Hepatic stellate cell (primary cell): ENCODE measurements at regions not wholly inside any gene's neighbourhood (a gene's known extent, or its start where the extent isn't known, plus 50 kb on each side); places are given as distances from the start of the nearest gene placed in this dataset.
A peak's percentile ranks its signal among the peaks of the same experiment; 100 is the strongest.

Experiments used
- DNase-seq: peaks from one replicate; pipeline ENCODE4 v3.0.0; 2011; ENCODE audit warnings: low spot score

- no peak for DNase-seq
Observed at GRCh38 chr2:192347542-192347941, 152.8 kb upstream of the TMEFF2 start.

GRCh38 chr2:192345287-192345686 lies 150.6 kb upstream of the TMEFF2 start:
- no peak for DNase-seq

DNA sequence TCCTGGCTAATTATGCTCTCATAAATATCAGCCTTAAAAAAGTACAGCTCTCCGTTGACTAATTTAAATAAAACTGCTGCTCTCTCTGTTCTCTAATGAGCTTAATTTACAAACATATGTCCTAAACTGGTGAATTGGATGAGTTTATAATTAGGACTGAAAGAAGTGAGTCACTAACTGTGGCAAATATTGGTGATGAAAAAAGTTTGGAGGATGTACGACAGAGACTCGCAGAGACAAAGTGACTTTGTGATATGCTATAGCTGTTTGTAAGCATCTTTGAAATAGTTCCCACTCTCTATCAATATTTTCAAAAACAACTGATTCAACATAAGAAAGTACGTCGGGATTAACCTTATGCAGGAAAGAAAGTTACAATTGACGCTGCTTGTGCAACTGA lies 138.9 kb upstream of the TMEFF2 start:
- DNase-seq: no peak

DNA sequence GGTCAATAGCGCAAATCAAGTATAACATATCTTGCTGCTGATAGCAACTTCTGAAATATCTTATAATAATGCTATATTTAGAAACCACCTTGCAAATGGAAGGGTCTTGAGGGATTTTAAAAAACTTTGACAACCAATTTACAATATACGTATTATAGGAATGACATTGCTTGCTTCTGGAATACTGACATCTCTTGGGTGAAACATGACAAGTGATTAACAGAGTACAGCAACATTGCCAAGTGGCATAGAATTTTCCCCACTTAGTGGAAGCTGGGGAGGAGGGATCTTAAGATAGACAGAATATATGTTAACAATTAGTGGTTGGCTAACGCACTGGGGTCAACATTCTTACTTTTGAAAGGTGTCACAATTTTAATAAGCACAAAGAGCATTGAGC lies 133.6 kb upstream of the TMEFF2 start:
- DNase-seq: no peak

DNA sequence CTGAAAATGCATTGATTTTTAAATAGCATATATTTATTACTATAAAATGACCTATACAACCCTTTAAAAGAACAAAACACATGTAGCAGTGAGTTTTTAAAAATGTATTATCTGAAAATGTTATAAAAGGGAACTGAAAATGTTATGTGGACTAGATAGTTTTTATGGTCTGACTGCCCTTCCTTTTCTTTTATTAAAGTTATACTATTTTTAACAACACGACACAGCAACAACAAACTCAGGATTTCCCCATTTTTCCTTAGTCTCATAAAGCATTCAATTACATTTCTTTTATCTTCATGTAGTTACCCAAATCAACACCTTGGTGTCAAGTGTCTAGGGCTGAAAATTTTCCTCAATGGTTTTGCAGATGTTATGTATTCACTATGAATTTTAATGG lies 132.8 kb upstream of the TMEFF2 start:
- DNase-seq: no peak

GRCh38 chr2:192315543-192315942 lies 120.8 kb upstream of the TMEFF2 start:
- DNase-seq: no peak

- no peak for DNase-seq
Observed at GRCh38 chr2:192314800-192315481, 120.2 kb upstream of the TMEFF2 start.

DNA sequence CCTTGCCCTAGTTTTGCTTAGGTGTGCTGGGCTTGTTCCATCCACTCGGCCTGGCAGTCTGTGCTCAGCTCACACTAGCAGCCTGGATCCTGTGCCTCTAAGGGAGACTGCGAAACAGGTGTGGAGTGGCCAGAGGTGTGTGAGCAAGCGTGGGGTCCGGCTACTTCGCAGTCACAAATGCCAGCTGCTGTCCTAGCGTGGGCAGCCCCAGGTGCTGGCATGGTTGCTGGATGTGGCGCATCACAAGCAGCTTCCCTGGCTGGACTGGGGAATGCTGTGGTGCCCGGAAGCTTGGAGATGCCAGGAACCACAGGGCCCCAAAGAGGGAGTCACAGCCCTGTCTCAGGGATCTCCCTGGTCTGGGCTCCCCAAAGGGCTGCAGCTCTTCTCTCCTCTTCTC lies 119.0 kb upstream of the TMEFF2 start:
- DNase-seq: no peak

GRCh38 chr2:192311701-192312460 lies 117.1 kb upstream of the TMEFF2 start:
- DNase-seq: no peak

DNA sequence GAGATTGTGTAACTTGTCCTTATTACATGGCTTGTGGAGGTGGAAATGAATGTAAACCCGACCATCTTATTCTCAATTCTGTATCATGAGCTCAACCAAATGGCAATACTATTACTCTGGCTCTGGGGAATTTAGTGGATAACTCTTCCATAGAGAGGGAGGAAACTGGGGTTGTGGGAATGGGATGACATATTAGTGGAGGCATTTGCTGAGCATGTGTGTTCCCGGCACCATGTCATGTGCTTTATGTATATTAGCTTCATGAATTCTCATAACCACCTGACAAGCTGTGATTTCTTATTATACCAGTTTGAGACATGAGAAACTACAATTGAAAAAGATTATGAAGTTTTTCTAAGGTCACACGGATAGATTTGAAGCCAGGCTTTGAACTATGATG lies 112.8 kb upstream of the TMEFF2 start:
- DNase-seq: no peak

DNA sequence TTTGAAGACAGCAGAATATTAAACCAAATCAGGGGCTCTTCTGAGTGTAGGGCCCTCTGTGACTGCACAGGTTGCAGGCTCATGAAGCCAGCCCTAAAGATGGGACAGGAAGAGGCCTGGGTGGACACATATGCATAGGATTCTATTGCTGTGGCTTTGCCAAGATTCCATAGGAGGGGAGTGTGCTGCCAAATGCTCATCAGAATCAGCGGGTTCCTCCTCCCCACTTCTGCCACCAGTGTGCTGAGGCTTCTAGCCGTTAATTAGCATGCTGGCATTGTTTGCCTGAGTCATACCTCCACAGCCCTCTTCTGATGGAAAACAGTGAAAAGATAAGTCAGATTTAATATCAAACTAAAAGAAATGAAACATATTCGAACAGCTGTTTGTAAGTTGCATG lies 103.9 kb upstream of the TMEFF2 start:
- DNase-seq: no peak

DNA sequence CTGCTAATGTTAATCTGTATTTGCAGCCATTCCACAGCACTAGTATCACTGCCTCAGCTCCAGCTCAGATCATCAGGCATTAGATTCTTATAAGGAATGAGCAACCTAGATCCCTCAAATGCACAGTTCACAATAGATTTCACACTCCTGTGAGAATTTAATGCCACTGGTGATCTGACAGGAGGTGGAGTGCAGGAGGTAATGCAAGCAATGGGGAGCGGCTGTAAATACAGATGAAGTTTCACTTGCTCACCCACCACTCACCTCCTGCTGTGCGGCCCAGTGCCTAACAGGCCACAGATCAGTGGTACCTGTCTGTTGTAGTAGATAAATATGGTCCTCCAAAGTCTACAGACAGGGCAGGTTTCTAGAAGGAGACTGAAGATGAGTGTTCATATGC lies 97.7 kb upstream of the TMEFF2 start:
- DNase-seq: no peak

- DNase-seq: no peak
Observed at GRCh38 chr2:192288295-192288694, 93.6 kb upstream of the TMEFF2 start.

DNA sequence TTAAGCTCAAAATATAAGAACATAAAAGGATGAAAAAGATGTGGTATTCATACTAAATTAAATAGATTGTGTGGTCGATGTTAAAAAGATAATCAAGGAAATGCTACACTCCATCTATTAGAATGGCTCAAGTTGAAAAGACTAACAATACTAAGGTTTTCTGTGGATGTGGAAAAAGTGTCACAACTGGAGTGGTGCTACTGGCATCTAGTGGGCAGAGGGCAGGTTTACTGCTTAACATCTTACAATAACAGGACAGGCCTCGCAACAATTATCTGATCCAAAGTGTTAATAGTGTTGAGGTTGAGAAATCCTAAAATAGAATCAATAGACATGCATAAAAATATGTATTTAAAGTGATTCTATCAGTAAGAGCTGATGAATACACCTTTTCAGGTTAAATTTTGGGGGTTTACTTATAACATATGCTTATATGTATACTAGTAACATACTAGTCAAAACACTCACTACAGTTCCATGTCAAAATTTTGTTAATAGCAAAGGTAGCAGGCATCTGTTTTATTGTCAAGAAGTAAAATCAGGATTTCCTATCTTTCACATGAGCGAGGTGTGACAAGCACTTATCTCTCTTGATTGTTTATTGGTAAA lies 91.5 kb upstream of the TMEFF2 start:
- DNase-seq: peak; percentile 5

- no peak for DNase-seq
Observed at GRCh38 chr2:192283450-192283849, 88.7 kb upstream of the TMEFF2 start.

DNA sequence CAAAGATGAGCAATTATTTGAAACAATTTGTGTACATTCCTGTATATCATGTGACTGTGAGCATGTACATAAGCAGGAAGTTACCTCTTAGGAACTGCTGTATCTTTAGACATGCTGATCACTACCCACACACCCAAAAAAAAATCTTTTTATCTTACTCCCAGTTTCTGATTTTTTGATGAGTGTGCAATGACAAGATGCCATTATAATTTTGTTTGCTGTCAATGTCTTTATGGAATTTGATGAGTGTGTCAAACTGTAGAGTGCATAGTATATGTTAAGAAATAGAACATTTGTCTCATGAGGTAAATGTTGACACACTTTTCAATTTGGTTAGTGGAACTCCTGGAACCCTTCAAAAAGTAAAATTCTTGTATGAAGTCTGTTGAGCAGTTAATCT lies 84.0 kb upstream of the TMEFF2 start:
- DNase-seq: no peak

DNA sequence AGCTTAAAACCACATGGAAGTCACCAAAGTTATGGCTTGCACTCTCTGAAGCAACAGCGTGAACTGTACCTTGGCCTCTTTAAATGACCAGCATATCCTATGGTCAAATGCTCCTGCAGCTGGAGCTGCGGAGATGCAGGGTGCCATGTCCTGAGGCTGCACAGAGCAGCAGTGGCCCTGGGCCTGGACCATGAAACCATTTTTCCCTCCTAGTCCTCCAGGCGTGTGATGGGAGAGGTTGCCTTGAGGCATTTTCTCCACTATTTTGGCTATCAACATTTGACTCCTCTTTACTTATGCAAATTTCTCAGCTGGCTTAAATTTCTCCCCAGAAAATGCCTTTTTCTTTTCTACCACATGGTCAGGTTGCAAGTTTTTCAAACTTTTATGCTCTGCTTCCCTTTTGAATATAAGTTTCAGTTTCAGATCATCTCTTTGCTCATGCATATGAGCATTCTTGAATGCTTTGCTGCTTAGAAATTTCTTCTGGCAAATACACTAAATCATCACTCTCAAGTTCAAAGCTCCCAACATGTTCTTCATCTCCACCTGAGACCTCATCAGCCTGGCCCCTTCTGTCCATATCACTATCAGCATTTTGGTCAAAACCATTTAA lies 82.9 kb upstream of the TMEFF2 start:
- DNase-seq: no peak

DNA sequence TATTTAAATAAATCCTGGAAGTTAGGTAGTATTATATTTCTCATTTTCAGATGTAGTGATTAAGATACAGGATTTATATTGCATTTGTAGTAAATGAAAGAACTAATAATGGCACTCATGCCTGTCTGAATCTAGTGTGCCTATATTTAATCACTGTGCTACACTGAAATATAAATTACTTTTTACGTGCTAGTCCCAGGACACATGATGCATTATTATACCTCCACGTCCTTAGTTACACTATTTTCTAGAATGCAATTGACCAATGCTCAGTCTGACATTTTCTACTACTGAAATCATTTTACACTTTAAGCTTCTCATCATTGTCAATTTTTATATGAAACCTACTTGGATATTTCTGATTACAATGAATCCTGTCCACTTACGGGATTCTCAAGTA lies 80.9 kb upstream of the TMEFF2 start:
- DNase-seq: no peak

GRCh38 chr2:192267484-192267883 lies 72.8 kb upstream of the TMEFF2 start:
- DNase-seq: peak; percentile 38

DNA sequence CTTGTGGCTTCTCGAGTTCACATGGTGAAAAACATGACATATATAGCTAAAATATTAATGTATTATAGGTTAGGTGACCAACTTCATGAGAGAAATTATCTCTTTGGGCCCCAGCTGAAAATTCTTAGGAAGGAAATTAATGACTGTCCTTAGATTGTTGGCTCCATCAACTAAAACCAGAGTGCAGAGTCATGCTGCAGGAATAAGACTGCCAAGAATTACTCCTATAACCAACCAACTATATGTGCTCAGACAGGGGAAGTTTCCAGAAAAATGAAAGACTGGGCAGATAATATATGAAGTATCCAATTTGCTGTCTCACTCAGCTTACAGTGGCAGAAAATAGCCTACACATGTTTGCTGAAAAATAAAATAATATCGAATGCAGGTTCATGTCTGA lies 71.0 kb upstream of the TMEFF2 start:
- DNase-seq: no peak

- DNase-seq: no peak
Observed at GRCh38 chr2:192254444-192254843, 59.7 kb upstream of the TMEFF2 start.

GRCh38 chr2:192253692-192254091 lies 59.0 kb upstream of the TMEFF2 start:
- no peak for DNase-seq

- DNase-seq: no peak
Observed at GRCh38 chr2:192250961-192251360, 56.2 kb upstream of the TMEFF2 start.
